ENCODE measurements at regions not wholly inside any gene's neighbourhood (a gene's known extent, or its start where the extent isn't known, plus 50 kb on each side); places are given as distances from the start of the nearest gene placed in this dataset.

GRCh38 chr2:105621038-105621437 lies 123.7 kb upstream of the NCK2 start:
- no peak for DNase-seq (ENCODE audit: low spot score)

- no peak for DNase-seq (ENCODE audit: low spot score)
Observed at GRCh38 chr2:105618351-105618659, 126.4 kb upstream of the NCK2 start.

GRCh38 chr2:105617631-105618350 lies 126.9 kb upstream of the NCK2 start:
- DNase-seq (ENCODE audit: low spot score), result no peak

- no peak for DNase-seq (ENCODE audit: low spot score)
Observed at GRCh38 chr2:105615305-105615704, 129.4 kb upstream of the NCK2 start.

GRCh38 chr2:105611811-105612424 lies 132.8 kb upstream of the NCK2 start:
- no peak for DNase-seq (ENCODE audit: low spot score)

GRCh38 chr2:105611333-105611637 lies 133.4 kb upstream of the NCK2 start:
- DNase-seq (ENCODE audit: low spot score), result no peak

GRCh38 chr2:105610576-105611332 lies 134.0 kb upstream of the NCK2 start:
- DNase-seq (ENCODE audit: low spot score), result no peak

GRCh38 chr2:105609746-105610402 lies 134.8 kb upstream of the NCK2 start:
- no peak for DNase-seq (ENCODE audit: low spot score)

- no peak for DNase-seq (ENCODE audit: low spot score)
Observed at GRCh38 chr2:105607920-105608504, 136.7 kb upstream of the NCK2 start.

GRCh38 chr2:105606081-105606480 lies 138.6 kb upstream of the NCK2 start:
- no peak for DNase-seq (ENCODE audit: low spot score)

GRCh38 chr2:105604938-105605337 lies 139.8 kb upstream of the NCK2 start:
- DNase-seq (ENCODE audit: low spot score), result no peak

GRCh38 chr2:105600949-105601794 lies 143.5 kb upstream of the NCK2 start:
- DNase-seq (ENCODE audit: low spot score), result no peak

GRCh38 chr2:105600602-105600948 lies 144.1 kb upstream of the NCK2 start:
- DNase-seq (ENCODE audit: low spot score), result no peak

GRCh38 chr2:105600037-105600442 lies 144.7 kb upstream of the NCK2 start:
- no peak for DNase-seq (ENCODE audit: low spot score)

GRCh38 chr2:105598829-105599698 lies 145.6 kb upstream of the NCK2 start:
- no peak for DNase-seq (ENCODE audit: low spot score)

GRCh38 chr2:105597806-105598803 lies 146.6 kb upstream of the NCK2 start:
- DNase-seq (ENCODE audit: low spot score), result no peak

- no peak for DNase-seq (ENCODE audit: low spot score)
Observed at GRCh38 chr2:105597011-105597805, 147.5 kb upstream of the NCK2 start.

- DNase-seq (ENCODE audit: low spot score), result no peak
Observed at GRCh38 chr2:105596411-105596921, 148.2 kb upstream of the NCK2 start.

Data from activated CD4-positive, alpha-beta T cell treated with anti-CD3 and anti-CD28 coated beads, Interleukin-2, Interleukin-4, amounts not matched to agents 100 ng/mL and 50 ng/mL, durations not matched to agents 16 hours and 8 hours (primary cell).